GM18502 (cell line): ENCODE measurements at regions not wholly inside any gene's neighbourhood (a gene's known extent, or its start where the extent isn't known, plus 50 kb on each side); places are given as distances from the start of the nearest gene placed in this dataset.

ENCODE experiments used
- ATAC-seq: cut with Tn5 transposase; IDR thresholded peaks from one replicate; pipeline ENCODE4 v1.9.1; 2021; ENCODE audit warnings: mild to moderate bottlenecking; ENCODE audit not compliant: unreplicated experiment, poor library complexity

GRCh38 chr20:48469026-48469425, 358.8 kb downstream of the PREX1 start:
- no peak for ATAC-seq

GRCh38 chr20:48468571-48468970, 359.2 kb downstream of the PREX1 start:
- no peak for ATAC-seq

- no peak for ATAC-seq
These were observed 360.2 kb downstream of the PREX1 start for GRCh38 chr20:48467622-48468021.

GRCh38 chr20:48465271-48465670, 362.5 kb downstream of the PREX1 start:
- ATAC-seq = no peak

- ATAC-seq = no peak
These were observed 363.9 kb downstream of the PREX1 start for GRCh38 chr20:48463916-48464315.

- no peak for ATAC-seq
These were observed 364.6 kb downstream of the PREX1 start for GRCh38 chr20:48463096-48463720.

- ATAC-seq = no peak
These were observed 366.1 kb downstream of the PREX1 start for GRCh38 chr20:48461735-48462119.

- ATAC-seq = no peak
These were observed 366.6 kb downstream of the PREX1 start for GRCh38 chr20:48461091-48461734.

GRCh38 chr20:48460681-48461080, 367.1 kb downstream of the PREX1 start:
- no peak for ATAC-seq

GRCh38 chr20:48459722-48460395, 367.9 kb downstream of the PREX1 start:
- no peak for ATAC-seq

GRCh38 chr20:48458601-48459385, 369.0 kb downstream of the PREX1 start:
- ATAC-seq = no peak

- no peak for ATAC-seq
These were observed 369.8 kb downstream of the PREX1 start for GRCh38 chr20:48458003-48458377.

- ATAC-seq = no peak
These were observed 370.4 kb downstream of the PREX1 start for GRCh38 chr20:48457193-48458002.

- ATAC-seq = no peak
These were observed 371.2 kb downstream of the PREX1 start for GRCh38 chr20:48456366-48457192.

GRCh38 chr20:48455651-48456365, 372.0 kb downstream of the PREX1 start:
- ATAC-seq = no peak

- no peak for ATAC-seq
These were observed 372.9 kb downstream of the PREX1 start for GRCh38 chr20:48454671-48455490.

- ATAC-seq = no peak
These were observed 374.2 kb downstream of the PREX1 start for GRCh38 chr20:48453477-48454093.
